Right ventricle myocardium inferior (tissue), 1 donor: ENCODE measurements at regions not wholly inside any gene's neighbourhood (a gene's known extent, or its start where the extent isn't known, plus 50 kb on each side); places are given as distances from the start of the nearest gene placed in this dataset.
A peak's percentile ranks its signal among the peaks of the same experiment; 100 is the strongest.

Experiments used
- ATAC-seq: fragments of 200-7000 bp; cut with Tn5 transposase; one replicate; pipeline ENCODE4 v1.9.1; 2020; ENCODE audit warnings: mild to moderate bottlenecking, moderate library complexity
- DNase-seq: peaks from one replicate; pipeline ENCODE4 v3.0.0; 2021; ENCODE audit errors: missing footprints
- intact Hi-C: fragments of 100-400 bp; cut with DNase I; formaldehyde crosslinking; loops from one replicate; pipeline ENCODE4 v1.11.0; 2022
- donor health status: DM: no; HTN: yes; CAD: no; lungs with severe emphysema.

GRCh38 chr2:5939553-5939952 lies 247.4 kb downstream of the SOX11 start:
- ATAC-seq (no peak), DNase-seq (no peak)
- intact Hi-C loops = no loop called here

- DNase-seq (no peak), ATAC-seq (peak; percentile 59)
- intact Hi-C loops = loop anchor here (10.0 kb wide), 1 partner anchor 134 kb away; no protein-coding TSS in a partner anchor
Observed at GRCh38 chr2:5940596-5941535, 248.7 kb downstream of the SOX11 start.

- intact Hi-C loops = loop anchor here (10.0 kb wide), 1 partner anchor 133 kb away; no protein-coding TSS in a partner anchor
- no peak for DNase-seq
- ATAC-seq = no peak
Observed at GRCh38 chr2:5942204-5942603, 250.0 kb downstream of the SOX11 start.

GRCh38 chr2:5945742-5946141 lies 253.6 kb downstream of the SOX11 start:
- ATAC-seq (no peak), DNase-seq (no peak)
- intact Hi-C loops = loop anchor here (10.0 kb wide), 1 partner anchor 129 kb away; no protein-coding TSS in a partner anchor

GRCh38 chr2:5946225-5947115 lies 254.3 kb downstream of the SOX11 start:
- ATAC-seq (no peak), DNase-seq (no peak)
- intact Hi-C loops = loop anchor here (10.0 kb wide), 1 partner anchor 128 kb away; no protein-coding TSS in a partner anchor

GRCh38 chr2:5950736-5951135 lies 258.6 kb downstream of the SOX11 start:
- intact Hi-C loops = no loop called here
- no peak for ATAC-seq
- no peak for DNase-seq

GRCh38 chr2:5951471-5951870 lies 259.3 kb downstream of the SOX11 start:
- no peak for DNase-seq
- ATAC-seq = no peak
- intact Hi-C loops = no loop called here

GRCh38 chr2:5953525-5953924 lies 261.3 kb downstream of the SOX11 start:
- ATAC-seq = no peak
- intact Hi-C loops = no loop called here
- no peak for DNase-seq

GRCh38 chr2:5954509-5954908 lies 262.3 kb downstream of the SOX11 start:
- no peak for ATAC-seq
- intact Hi-C loops = no loop called here
- DNase-seq = no peak

GRCh38 chr2:5955921-5956320 lies 263.7 kb downstream of the SOX11 start:
- ATAC-seq = no peak
- intact Hi-C loops = no loop called here
- no peak for DNase-seq

- DNase-seq = no peak
- ATAC-seq = no peak
- intact Hi-C loops = no loop called here
Observed at GRCh38 chr2:5959836-5960820, 267.9 kb downstream of the SOX11 start.

GRCh38 chr2:5967506-5967905 lies 275.3 kb downstream of the SOX11 start:
- DNase-seq = no peak
- intact Hi-C loops = no loop called here
- no peak for ATAC-seq

GRCh38 chr2:5969303-5969702 lies 277.1 kb downstream of the SOX11 start:
- intact Hi-C loops = no loop called here
- DNase-seq (no peak), ATAC-seq (no peak)

- intact Hi-C loops = no loop called here
- ATAC-seq (no peak), DNase-seq (no peak)
Observed at GRCh38 chr2:5970347-5970746, 278.2 kb downstream of the SOX11 start.

GRCh38 chr2:5974477-5974876 lies 282.3 kb downstream of the SOX11 start:
- intact Hi-C loops = no loop called here
- DNase-seq = no peak

GRCh38 chr2:5975401-5975800 lies 283.2 kb downstream of the SOX11 start:
- DNase-seq (no peak), ATAC-seq (no peak)
- intact Hi-C loops = no loop called here

More at GRCh38 chr2:5974477-5974876, 282.3 kb downstream of the SOX11 start:
- ATAC-seq = no peak

- ATAC-seq (no peak), DNase-seq (no peak)
- intact Hi-C loops = no loop called here
Observed at GRCh38 chr2:5976531-5977065, 284.4 kb downstream of the SOX11 start.

- DNase-seq = no peak
- intact Hi-C loops = no loop called here
- no peak for ATAC-seq
Observed at GRCh38 chr2:5977477-5977876, 285.3 kb downstream of the SOX11 start.
